Right cardiac atrium (tissue), 5 donors: ENCODE measurements at regions not wholly inside any gene's neighbourhood (a gene's known extent, or its start where the extent isn't known, plus 50 kb on each side); places are given as distances from the start of the nearest gene placed in this dataset.

ENCODE experiments used
- ATAC-seq, 2 donors: fragments of 200-7000 bp; cut with Tn5 transposase; one replicate each; pipeline versions ENCODE4 v1.8.0 to v1.9.1; 2020; ENCODE audit warnings: moderate library complexity in 2 of 2, mild to moderate bottlenecking in 1 of 2
- DNase-seq, 3 donors: peaks; one replicate each; pipeline ENCODE4 v3.0.0-alpha.2; 2020
- H3K27ac ChIP-seq: one replicate; pipeline ENCODE4 v1.5.1; 2013; ENCODE audit warnings: mild to moderate bottlenecking, low read length, control low read depth, moderate library complexity
- H3K27me3 ChIP-seq: one replicate; pipeline ENCODE4 v1.6.1; 2013; ENCODE audit not compliant: control insufficient read depth, insufficient read depth
- H3K4me1 ChIP-seq: one replicate; pipeline ENCODE4 v1.6.1; 2013; ENCODE audit warnings: low read length; ENCODE audit not compliant: control insufficient read depth, insufficient read depth
- H3K4me3 ChIP-seq: one replicate; pipeline ENCODE4 v1.5.1; 2013; ENCODE audit warnings: low read length, control low read depth
- H3K9me3 ChIP-seq: one replicate; pipeline ENCODE4 v1.6.1; 2013; ENCODE audit warnings: low read length; ENCODE audit not compliant: control insufficient read depth
- WGBS: extraction: QIAGEN DNeasy Blood & Tissue Kit; methylation state at CpG from one replicate; pipeline ENCODE4 v1.1.7; 2013; 5-methylcytosine and 5-hydroxymethylcytosine counted together
- intact Hi-C, 4 donors: fragments of 100-400 bp; cut with DNase I; formaldehyde crosslinking; loops; one replicate each; pipeline versions ENCODE4 v1.11.0 to v1.14.0; 2022 to 2023
- donor health status: healthy with polysubstance abuse.
- donor health status: DM: no; HTN: yes; CAD: no.
- donor health status: DM: no; HTN: no; CAD: no.
- donor health status: DM: no; HTN: yes; CAD: no; lungs with severe emphysema.
- donor health status: DM: yes; HTN: yes; CAD: no.

DNA sequence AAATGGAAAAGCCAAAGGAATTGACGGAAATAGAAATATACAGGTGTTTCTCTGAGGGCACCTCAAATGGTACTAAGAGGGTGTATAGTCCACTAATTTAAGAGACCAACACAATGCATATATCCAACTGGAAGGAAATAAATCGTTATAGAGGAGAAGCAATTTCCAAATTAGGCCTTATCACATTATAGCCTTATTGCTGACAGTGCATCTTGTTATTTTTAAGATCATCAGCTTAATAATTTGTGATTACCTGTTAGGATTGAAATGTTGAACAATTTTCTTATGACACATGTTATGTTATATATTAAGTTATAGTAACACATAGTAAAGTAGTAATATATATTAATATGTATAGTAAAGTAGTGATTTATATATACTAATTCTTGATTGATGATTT, 915.7 kb upstream of the PCDH9 start:
- Histone ChIP-seq H3K27ac (no peak overlapping the region), H3K9me3 (no peaks in the 10 kb centered on the region), H3K4me3 (no peak overlapping the region), H3K27me3 (no peaks in the 10 kb centered on the region), H3K4me1 (no peaks in the 10 kb centered on the region)
- WGBS, result 81% methylated on average over 2 of the region's 2 CpGs
- ATAC-seq, result no peak
- no peak for DNase-seq
- intact Hi-C loops, result no loop called here

DNA sequence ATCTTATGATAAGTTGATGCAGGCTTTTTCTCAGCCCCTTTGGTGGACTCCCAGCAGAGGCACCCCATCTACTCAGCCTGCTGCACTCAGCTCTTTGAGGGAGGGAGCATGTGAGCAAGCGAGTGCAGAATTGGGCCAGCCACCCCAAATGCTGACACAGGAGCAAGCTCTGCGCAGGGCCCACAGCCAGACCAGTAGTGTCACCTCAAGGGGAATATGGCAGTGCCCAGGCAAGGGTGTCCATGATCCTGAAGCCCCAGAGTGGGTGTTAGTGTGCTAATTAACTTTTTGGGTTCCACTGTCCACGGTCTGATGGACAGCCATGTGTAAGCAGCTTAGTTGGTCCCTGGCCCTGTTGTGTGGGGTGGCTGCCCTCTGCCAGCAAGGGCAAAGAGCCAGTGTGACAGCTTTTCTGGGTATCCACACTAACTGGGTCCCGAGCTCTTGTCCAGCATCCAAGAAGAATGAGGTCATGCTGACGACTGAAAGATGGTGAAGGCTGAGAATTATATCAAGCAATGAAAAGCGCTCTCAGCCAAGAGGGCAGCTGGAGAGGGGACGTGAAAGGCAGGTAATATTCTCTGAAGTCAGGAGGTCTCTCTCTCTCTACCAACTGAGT, 898.3 kb upstream of the PCDH9 start:
- Histone ChIP-seq H3K4me1 (no peaks in the 10 kb centered on the region), H3K4me3 (no peak overlapping the region), H3K27ac (no peak overlapping the region), H3K9me3 (no peaks in the 10 kb centered on the region), H3K27me3 (no peaks in the 10 kb centered on the region)
- DNase-seq (peak in 1 of 3 donors; percentile 39), ATAC-seq (peak in 1 of 2 donors; percentile 26)
- intact Hi-C loops, result no loop called here
- WGBS, result 77% methylated on average over 7 of the region's 7 CpGs

GRCh38 chr13:68125087-68125480, 894.9 kb upstream of the PCDH9 start:
- WGBS, result 58% methylated on average over 2 of the region's 2 CpGs

DNA sequence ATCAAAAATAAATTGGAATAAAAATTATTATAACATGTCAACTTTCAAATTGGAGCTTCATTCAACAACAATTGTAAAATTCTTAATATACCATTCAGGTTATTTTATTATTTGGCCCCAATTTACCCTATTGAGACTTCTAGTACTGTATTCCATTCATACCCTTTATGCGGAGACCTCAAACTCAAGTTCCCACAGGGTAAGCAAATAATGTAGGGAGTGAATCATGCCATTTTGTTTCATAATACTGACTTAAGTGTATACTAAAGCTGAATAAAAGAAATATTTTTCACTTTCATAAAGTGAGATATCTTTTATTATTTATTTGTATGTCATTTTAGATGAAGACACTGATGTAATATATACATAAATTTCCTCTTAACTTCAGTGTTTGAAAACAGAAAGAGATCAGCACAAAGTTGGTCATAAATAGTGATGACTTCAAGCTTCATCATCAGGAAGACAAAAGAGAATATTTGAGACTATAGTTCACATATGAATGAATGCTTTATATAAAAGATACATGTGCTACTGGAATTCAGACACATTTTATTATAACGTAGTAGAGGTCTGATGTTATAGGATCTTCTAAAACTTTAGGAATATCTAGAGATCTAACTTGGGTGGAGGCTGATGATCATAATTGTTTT, 894.4 kb upstream of the PCDH9 start:
- no peak overlapping the region for H3K27ac ChIP-seq
- intact Hi-C loops, result no loop called here
- DNase-seq, result no peak
- H3K4me3 ChIP-seq, result no peak overlapping the region
- no peaks in the 10 kb centered on the region for H3K9me3 ChIP-seq
- 86% methylated on average over 2 of the region's 2 CpGs for WGBS
- no peak for ATAC-seq
- H3K4me1 ChIP-seq, result no peaks in the 10 kb centered on the region
- H3K27me3 ChIP-seq, result no peaks in the 10 kb centered on the region

More at GRCh38 chr13:68125087-68125480, 894.9 kb upstream of the PCDH9 start:
- H3K4me1 ChIP-seq, result no peaks in the 10 kb centered on the region
- no peak overlapping the region for H3K4me3 ChIP-seq
- intact Hi-C loops, result no loop called here
- H3K27ac ChIP-seq, result no peak overlapping the region
- H3K27me3 ChIP-seq, result no peaks in the 10 kb centered on the region
- H3K9me3 ChIP-seq, result no peaks in the 10 kb centered on the region
- DNase-seq (no peak), ATAC-seq (no peak)

DNA sequence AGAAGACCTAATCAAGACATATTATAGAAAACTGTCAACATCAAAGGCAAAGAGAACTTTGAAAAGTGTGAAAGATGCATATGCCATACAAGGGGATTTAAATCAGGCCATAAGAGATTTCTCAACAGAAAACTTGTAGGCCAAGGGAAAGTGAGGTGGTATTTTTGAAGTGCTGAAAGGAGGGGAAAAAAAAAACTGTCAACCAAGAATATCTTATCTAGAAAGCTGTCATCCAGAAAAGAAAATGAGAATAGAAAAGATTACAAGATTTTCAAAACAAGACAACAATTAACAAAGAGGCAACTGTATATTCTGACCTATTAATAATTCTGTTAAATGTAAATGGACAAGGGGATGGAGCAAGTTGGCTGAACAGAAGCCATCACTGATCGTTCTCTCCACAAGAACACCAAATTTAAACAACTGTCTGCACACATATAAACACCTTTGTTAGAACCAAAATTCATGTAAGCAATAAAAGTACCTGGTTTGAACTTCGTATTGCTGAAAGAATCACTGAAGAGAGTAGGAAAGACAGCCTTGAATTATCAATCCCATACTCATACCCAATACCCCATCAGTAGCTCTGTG, 880.1 kb upstream of the PCDH9 start:
- no peaks in the 10 kb centered on the region for H3K27me3 ChIP-seq
- intact Hi-C loops, result no loop called here
- no peak for DNase-seq

DNA sequence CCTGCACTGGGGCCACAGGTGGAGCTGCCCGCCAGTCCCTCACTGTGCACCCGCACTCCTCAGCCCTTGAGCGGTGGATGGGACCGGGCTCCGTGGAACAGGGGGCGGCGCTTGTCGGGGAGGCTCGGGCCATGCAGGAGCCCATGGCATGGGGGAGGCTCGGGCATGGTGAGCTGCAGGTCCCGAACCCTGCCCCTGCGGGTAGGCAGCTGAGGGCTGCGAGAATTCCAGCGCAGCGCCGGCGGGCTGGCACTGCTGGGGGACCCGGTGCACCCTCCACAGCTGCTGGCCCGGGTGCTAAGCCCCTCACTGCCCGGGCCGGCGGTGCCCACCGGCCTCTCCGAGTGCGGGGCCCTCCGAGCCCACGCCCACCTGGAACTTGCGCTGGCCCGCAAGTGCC, 877.5 kb upstream of the PCDH9 start:
- Histone ChIP-seq H3K27me3 (no peaks in the 10 kb centered on the region), H3K4me1 (no peaks in the 10 kb centered on the region), H3K9me3 (no peaks in the 10 kb centered on the region), H3K27ac (no peak overlapping the region), H3K4me3 (no peak overlapping the region)
- intact Hi-C loops, result no loop called here
- ATAC-seq (no peak), DNase-seq (peak in 2 of 3 donors; percentile 36 to 55)
- 96% methylated on average over 29 of the region's 29 CpGs for WGBS

More for the DNA sequence above, 880.1 kb upstream of the PCDH9 start:
- 64% methylated on average over 2 of the region's 2 CpGs for WGBS
- no peak overlapping the region for H3K27ac ChIP-seq
- H3K4me3 ChIP-seq, result no peak overlapping the region
- H3K9me3 ChIP-seq, result no peaks in the 10 kb centered on the region
- ATAC-seq, result no peak
- H3K4me1 ChIP-seq, result no peaks in the 10 kb centered on the region

DNA sequence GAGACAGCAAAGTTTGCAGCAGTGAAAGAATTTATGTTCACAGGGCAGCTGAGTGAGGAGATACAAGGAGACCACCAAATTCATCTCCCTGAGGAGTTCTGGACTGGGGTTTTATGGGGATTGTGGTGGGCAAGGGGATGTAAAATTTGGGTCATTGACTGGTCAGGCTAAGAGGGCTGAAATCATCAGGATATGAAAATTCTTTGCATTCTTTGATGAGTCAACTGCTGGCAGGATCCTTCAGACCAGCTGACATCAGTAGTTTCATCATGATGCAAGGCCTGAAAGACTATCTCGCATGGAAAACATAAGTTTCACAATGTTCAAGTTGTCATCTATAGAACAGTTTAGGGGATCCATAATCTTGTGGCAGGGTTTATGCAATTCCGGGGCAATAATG, 869.5 kb upstream of the PCDH9 start:
- intact Hi-C loops, result no loop called here
- no peak for DNase-seq
- ATAC-seq, result no peak
- Histone ChIP-seq H3K4me3 (no peak overlapping the region), H3K27ac (no peak overlapping the region), H3K27me3 (no peaks in the 10 kb centered on the region), H3K9me3 (no peaks in the 10 kb centered on the region), H3K4me1 (no peaks in the 10 kb centered on the region)
- WGBS, result 67% methylated on average over 2 of the region's 2 CpGs

- Histone ChIP-seq H3K9me3 (no peaks in the 10 kb centered on the region), H3K27ac (no peak overlapping the region), H3K4me1 (no peaks in the 10 kb centered on the region), H3K27me3 (no peaks in the 10 kb centered on the region), H3K4me3 (no peak overlapping the region)
- no peak for ATAC-seq
- intact Hi-C loops, result no loop called here
- 75% methylated on average over 2 of the region's 2 CpGs for WGBS
- no peak for DNase-seq
Observed at GRCh38 chr13:68081061-68081460, 850.9 kb upstream of the PCDH9 start.

- H3K9me3 ChIP-seq, result no peaks in the 10 kb centered on the region
- no peaks in the 10 kb centered on the region for H3K4me1 ChIP-seq
- no peak overlapping the region for H3K27ac ChIP-seq
- 69% methylated on average over 1 of the region's 1 CpG for WGBS
- DNase-seq, result no peak
- H3K4me3 ChIP-seq, result no peak overlapping the region
- intact Hi-C loops, result no loop called here
- H3K27me3 ChIP-seq, result no peaks in the 10 kb centered on the region
- ATAC-seq, result no peak
Observed at GRCh38 chr13:68078874-68079273, 848.7 kb upstream of the PCDH9 start.

- WGBS, result 84% methylated on average over 2 of the region's 2 CpGs
- Histone ChIP-seq H3K4me1 (no peaks in the 10 kb centered on the region), H3K27me3 (no peaks in the 10 kb centered on the region), H3K9me3 (no peaks in the 10 kb centered on the region), H3K27ac (no peak overlapping the region), H3K4me3 (no peak overlapping the region)
- intact Hi-C loops, result no loop called here
- ATAC-seq, result no peak
- DNase-seq, result no peak
Observed at GRCh38 chr13:68078469-68078868, 848.3 kb upstream of the PCDH9 start.

- 88% methylated on average over 9 of the region's 9 CpGs for WGBS
- Histone ChIP-seq H3K4me3 (no peak overlapping the region), H3K4me1 (no peaks in the 10 kb centered on the region), H3K27ac (no peak overlapping the region), H3K9me3 (no peaks in the 10 kb centered on the region), H3K27me3 (no peaks in the 10 kb centered on the region)
- peak in 1 of 3 donors; percentile 34 for DNase-seq
- intact Hi-C loops, result no loop called here
- ATAC-seq, result no peak
Observed at GRCh38 chr13:68076046-68076445, 845.9 kb upstream of the PCDH9 start.
